ENCODE measurements at regions not wholly inside any gene's neighbourhood (a gene's known extent, or its start where the extent isn't known, plus 50 kb on each side); places are given as distances from the start of the nearest gene placed in this dataset.

DNA sequence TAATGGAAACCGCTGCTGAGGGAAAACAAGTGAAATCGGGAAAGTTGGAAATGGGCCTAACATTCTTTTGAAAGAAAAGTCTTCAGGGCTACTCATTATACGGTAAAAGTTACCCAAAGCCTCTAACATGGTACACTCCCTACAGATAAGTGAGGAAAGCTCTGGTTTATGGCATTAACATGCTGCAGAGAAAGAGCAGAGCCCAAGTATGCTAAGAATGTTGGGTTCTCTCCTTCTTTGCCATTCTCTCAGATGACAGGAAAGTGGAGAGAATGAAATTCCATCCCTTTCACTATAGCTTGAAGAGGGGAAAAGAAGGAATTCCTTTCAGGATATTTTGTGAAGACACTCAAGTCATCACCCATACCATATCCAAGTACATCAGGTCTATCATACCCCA, 348.0 kb downstream of the SEC23A start:
- H3K36me3 ChIP-seq (ENCODE audit: control insufficient read depth, insufficient read depth, low read length): no peaks in the 10 kb centered on the region
- intact Hi-C loops (cut with micrococcal nuclease; ENCODE audit: unreplicated experiment): no loop called here
- ATAC-seq (no peak), DNase-seq (ENCODE audit: low read depth, low spot score) (no peak)
- in situ Hi-C loops (cut with HindIII; ENCODE audit: low pct_unique_long_range_greater_than_20kb, low sequenced_read_pairs): no loop called here
- no peaks in the 10 kb centered on the region for H3K9me3 ChIP-seq (ENCODE audit: control insufficient read depth, insufficient read depth, low read depth, low read length)
- TF ChIP-seq POLR2AphosphoS5 (IDR thresholded peaks at IDR 0.05; ENCODE audit: low read depth, low read length) (no peak), SIN3A (IDR thresholded peaks at IDR 0.05; ENCODE audit: borderline replicate concordance, insufficient read depth, low read depth, low read length) (no peak), TCF7L2 (IDR thresholded peaks at IDR 0.05; ENCODE audit: low read depth, low read length) (no peak)
- TF ChIP-seq, protein P1, sequence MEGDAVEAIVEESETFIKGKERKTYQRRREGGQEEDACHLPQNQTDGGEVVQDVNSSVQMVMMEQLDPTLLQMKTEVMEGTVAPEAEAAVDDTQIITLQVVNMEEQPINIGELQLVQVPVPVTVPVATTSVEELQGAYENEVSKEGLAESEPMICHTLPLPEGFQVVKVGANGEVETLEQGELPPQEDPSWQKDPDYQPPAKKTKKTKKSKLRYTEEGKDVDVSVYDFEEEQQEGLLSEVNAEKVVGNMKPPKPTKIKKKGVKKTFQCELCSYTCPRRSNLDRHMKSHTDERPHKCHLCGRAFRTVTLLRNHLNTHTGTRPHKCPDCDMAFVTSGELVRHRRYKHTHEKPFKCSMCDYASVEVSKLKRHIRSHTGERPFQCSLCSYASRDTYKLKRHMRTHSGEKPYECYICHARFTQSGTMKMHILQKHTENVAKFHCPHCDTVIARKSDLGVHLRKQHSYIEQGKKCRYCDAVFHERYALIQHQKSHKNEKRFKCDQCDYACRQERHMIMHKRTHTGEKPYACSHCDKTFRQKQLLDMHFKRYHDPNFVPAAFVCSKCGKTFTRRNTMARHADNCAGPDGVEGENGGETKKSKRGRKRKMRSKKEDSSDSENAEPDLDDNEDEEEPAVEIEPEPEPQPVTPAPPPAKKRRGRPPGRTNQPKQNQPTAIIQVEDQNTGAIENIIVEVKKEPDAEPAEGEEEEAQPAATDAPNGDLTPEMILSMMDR (IDR thresholded peaks at IDR 0.05): no peak
- TF ChIP-seq, protein P2, sequence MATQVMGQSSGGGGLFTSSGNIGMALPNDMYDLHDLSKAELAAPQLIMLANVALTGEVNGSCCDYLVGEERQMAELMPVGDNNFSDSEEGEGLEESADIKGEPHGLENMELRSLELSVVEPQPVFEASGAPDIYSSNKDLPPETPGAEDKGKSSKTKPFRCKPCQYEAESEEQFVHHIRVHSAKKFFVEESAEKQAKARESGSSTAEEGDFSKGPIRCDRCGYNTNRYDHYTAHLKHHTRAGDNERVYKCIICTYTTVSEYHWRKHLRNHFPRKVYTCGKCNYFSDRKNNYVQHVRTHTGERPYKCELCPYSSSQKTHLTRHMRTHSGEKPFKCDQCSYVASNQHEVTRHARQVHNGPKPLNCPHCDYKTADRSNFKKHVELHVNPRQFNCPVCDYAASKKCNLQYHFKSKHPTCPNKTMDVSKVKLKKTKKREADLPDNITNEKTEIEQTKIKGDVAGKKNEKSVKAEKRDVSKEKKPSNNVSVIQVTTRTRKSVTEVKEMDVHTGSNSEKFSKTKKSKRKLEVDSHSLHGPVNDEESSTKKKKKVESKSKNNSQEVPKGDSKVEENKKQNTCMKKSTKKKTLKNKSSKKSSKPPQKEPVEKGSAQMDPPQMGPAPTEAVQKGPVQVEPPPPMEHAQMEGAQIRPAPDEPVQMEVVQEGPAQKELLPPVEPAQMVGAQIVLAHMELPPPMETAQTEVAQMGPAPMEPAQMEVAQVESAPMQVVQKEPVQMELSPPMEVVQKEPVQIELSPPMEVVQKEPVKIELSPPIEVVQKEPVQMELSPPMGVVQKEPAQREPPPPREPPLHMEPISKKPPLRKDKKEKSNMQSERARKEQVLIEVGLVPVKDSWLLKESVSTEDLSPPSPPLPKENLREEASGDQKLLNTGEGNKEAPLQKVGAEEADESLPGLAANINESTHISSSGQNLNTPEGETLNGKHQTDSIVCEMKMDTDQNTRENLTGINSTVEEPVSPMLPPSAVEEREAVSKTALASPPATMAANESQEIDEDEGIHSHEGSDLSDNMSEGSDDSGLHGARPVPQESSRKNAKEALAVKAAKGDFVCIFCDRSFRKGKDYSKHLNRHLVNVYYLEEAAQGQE (IDR thresholded peaks at IDR 0.05; ENCODE audit: insufficient read depth in 1 of 2, low read depth in 2 of 2, low read length in 1 of 2): no peak
- BruUV-seq (replicated peaks): no TSS peak
- no peaks in the 10 kb centered on the region for H3K27me3 ChIP-seq (ENCODE audit: control insufficient read depth, insufficient read depth, low read length)
- H3K4me3 ChIP-seq (ENCODE audit: low read depth in 2 of 2, low read length in 2 of 2): no peak overlapping the region
- POLR2A ChIA-PET: no interaction called here
- no peaks in the 10 kb centered on the region for H3K4me1 ChIP-seq (ENCODE audit: control insufficient read depth, insufficient read depth, low read length)
- CTCF ChIA-PET: no interaction called here
- no peak overlapping the region for H3K27ac ChIP-seq (ENCODE audit: low read length)

DNA sequence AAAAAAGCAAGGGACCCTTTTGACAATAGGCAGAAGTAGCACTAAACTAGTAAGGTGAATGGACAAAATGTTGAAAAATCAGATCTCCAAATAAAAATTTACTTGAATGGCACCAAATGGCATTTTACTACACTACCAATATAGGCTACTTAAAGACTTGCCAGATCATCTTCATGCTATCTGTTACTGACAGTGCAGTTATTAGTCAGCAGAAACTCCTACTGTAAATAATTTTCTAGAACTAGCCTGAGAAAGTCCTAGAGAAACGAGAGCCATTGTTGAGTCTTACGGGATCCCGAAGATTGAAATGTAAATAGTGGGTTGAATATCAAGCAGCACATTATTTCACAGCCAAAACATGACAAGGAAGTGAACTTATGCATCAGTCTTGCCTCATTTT, 350.3 kb downstream of the SEC23A start:
- Histone ChIP-seq H3K36me3 (ENCODE audit: control insufficient read depth, insufficient read depth, low read length) (no peaks in the 10 kb centered on the region), H3K9me3 (ENCODE audit: control insufficient read depth, insufficient read depth, low read depth, low read length) (no peaks in the 10 kb centered on the region), H3K27me3 (ENCODE audit: control insufficient read depth, insufficient read depth, low read length) (no peaks in the 10 kb centered on the region), H3K4me3 (ENCODE audit: low read depth in 2 of 2, low read length in 2 of 2) (no peak overlapping the region), H3K27ac (ENCODE audit: low read length) (no peak overlapping the region), H3K4me1 (ENCODE audit: control insufficient read depth, insufficient read depth, low read length) (no peaks in the 10 kb centered on the region)
- intact Hi-C loops (cut with micrococcal nuclease; ENCODE audit: unreplicated experiment): no loop called here
- in situ Hi-C loops (cut with HindIII; ENCODE audit: low pct_unique_long_range_greater_than_20kb, low sequenced_read_pairs): no loop called here
- DNase-seq (ENCODE audit: low read depth, low spot score): no peak
- no peak for ATAC-seq
- POLR2A ChIA-PET: no interaction called here
- CTCF ChIA-PET: no interaction called here
- BruUV-seq (replicated peaks): no TSS peak
- TF ChIP-seq, protein P1 (IDR thresholded peaks at IDR 0.05): no peak
- TF ChIP-seq SIN3A (IDR thresholded peaks at IDR 0.05; ENCODE audit: borderline replicate concordance, insufficient read depth, low read depth, low read length) (no peak), POLR2AphosphoS5 (IDR thresholded peaks at IDR 0.05; ENCODE audit: low read depth, low read length) (no peak), TCF7L2 (IDR thresholded peaks at IDR 0.05; ENCODE audit: low read depth, low read length) (no peak)
- TF ChIP-seq, protein P2 (IDR thresholded peaks at IDR 0.05; ENCODE audit: insufficient read depth in 1 of 2, low read depth in 2 of 2, low read length in 1 of 2): no peak

Data from Panc1 (cell line).